PC-9 (cell line): ENCODE measurements at regions not wholly inside any gene's neighbourhood (a gene's known extent, or its start where the extent isn't known, plus 50 kb on each side); places are given as distances from the start of the nearest gene placed in this dataset.

Experiments
- BruUV-seq: library from RNA; stranded (reverse); fragments of 400-500 nt; replicated peaks from 2 replicates; lab custom pipeline; 2021; lab: Mats Ljungman, UMichigan
- CTCF ChIA-PET: fragments of 300-600 bp; sonication (Branson Sonifier 250); formaldehyde crosslinking; loops from one replicate; lab custom pipeline; 2022; ENCODE audit warnings: antibody characterized with exemption; lab: Charles Lee
- POLR2A ChIA-PET: fragments of 300-600 bp; sonication (Branson Sonifier 250); formaldehyde crosslinking; loops from one replicate; lab custom pipeline; 2022; ENCODE audit warnings: antibody characterized with exemption; ENCODE audit not compliant: unreplicated experiment; lab: Charles Lee
- DNase-seq, 2 experiments: peaks; one replicate each; pipeline versions ENCODE4 v3.0.0 to v3.0.0-alpha.2; 2015 to 2022; ENCODE audit warnings: mixed read lengths in 1 of 2
- H2AFZ ChIP-seq: fragments of 200-600 bp; sonication (generic); 2 replicates; pipeline ENCODE4 v1.8.1; 2017; ENCODE audit warnings: antibody characterized with exemption
- H3F3A ChIP-seq: fragments of 200-600 bp; sonication (generic); 2 replicates; pipeline ENCODE4 v1.8.1; 2017; ENCODE audit warnings: antibody characterized with exemption, mild to moderate bottlenecking, low read depth; ENCODE audit not compliant: insufficient read depth
- H3K27ac ChIP-seq: fragments of 200-600 bp; sonication (generic); 2 replicates; pipeline ENCODE4 v1.6.1; 2016; ENCODE audit warnings: mixed run types
- H3K27me3 ChIP-seq: fragments of 200-600 bp; sonication (generic); 2 replicates; pipeline ENCODE4 v1.6.1; 2016; ENCODE audit warnings: low read depth, mixed run types; ENCODE audit not compliant: insufficient read depth
- H3K36me3 ChIP-seq: fragments of 200-600 bp; sonication (generic); 2 replicates; pipeline ENCODE4 v1.6.1; 2016; ENCODE audit warnings: low read depth, mixed run types
- H3K4me1 ChIP-seq: fragments of 200-600 bp; sonication (generic); replicated peaks from 2 replicates; pipeline ENCODE4 v1.6.1; 2016; ENCODE audit warnings: mixed run types; ENCODE audit not compliant: insufficient read depth
- H3K4me2 ChIP-seq: fragments of 200-600 bp; sonication (generic); 2 replicates; pipeline ENCODE4 v1.6.1; 2017; ENCODE audit warnings: mixed run types
- H3K4me3 ChIP-seq: fragments of 200-600 bp; sonication (generic); 2 replicates; pipeline ENCODE4 v1.6.1; 2016; ENCODE audit warnings: mixed run types
- H3K79me2 ChIP-seq: fragments of 200-600 bp; sonication (generic); 2 replicates; pipeline ENCODE4 v1.6.1; 2017; ENCODE audit warnings: low read depth, mixed run types
- H3K9me2 ChIP-seq: fragments of 200-600 bp; sonication (generic); 2 replicates; pipeline ENCODE4 v1.8.1; 2017; ENCODE audit warnings: mild to moderate bottlenecking; ENCODE audit not compliant: insufficient read depth
- H3K9me3 ChIP-seq: fragments of 200-600 bp; sonication (generic); 2 replicates; pipeline ENCODE4 v1.8.1; 2016; ENCODE audit warnings: low read depth; ENCODE audit not compliant: insufficient read depth
- H4K20me1 ChIP-seq: fragments of 200-600 bp; sonication (generic); 2 replicates; pipeline ENCODE4 v1.8.1; 2017; ENCODE audit not compliant: insufficient read depth
- CTCF ChIP-seq: fragments of 200-600 bp; sonication (generic); conservative IDR thresholded peaks from 2 replicates; pipeline ENCODE4 v1.6.1; 2017; ENCODE audit warnings: mixed run types, antibody characterized with exemption, mild to moderate bottlenecking, moderate library complexity
- EZH2 ChIP-seq: fragments of 200-600 bp; sonication (generic); IDR thresholded peaks from 2 replicates; pipeline ENCODE4 v1.8.0; 2017; ENCODE audit warnings: antibody characterized with exemption, low read depth
- intact Hi-C: fragments of 100-400 bp; cut with micrococcal nuclease; formaldehyde crosslinking; loops from one replicate; pipeline ENCODE4 v1.10.0; 2022; ENCODE audit not compliant: unreplicated experiment

GRCh38 chr2:220154304-220154703 is 526.9 kb downstream of the SLC4A3 start:
- Histone ChIP-seq H3K9me3 (no peaks in the 10 kb centered on the region), H3K79me2 (no peaks in the 10 kb centered on the region), H3K4me2 (no peak overlapping the region), H3K4me3 (no peak overlapping the region), H2AFZ (no peak overlapping the region), H3K9me2 (no peaks in the 10 kb centered on the region), H3K36me3 (no peaks in the 10 kb centered on the region), H3K4me1 (no peaks in the 10 kb centered on the region), H3K27ac (no peak overlapping the region), H4K20me1 (no peaks in the 10 kb centered on the region), H3K27me3 (no peaks in the 10 kb centered on the region), H3F3A (no peaks in the 10 kb centered on the region)
- CTCF ChIA-PET: no interaction called here
- TF ChIP-seq CTCF (no peak; the same call in 1 of the 2 replicates), EZH2 (no peak)
- no peak for DNase-seq
- POLR2A ChIA-PET: no interaction called here
- intact Hi-C loops: no loop called here
- BruUV-seq: no TSS peak

- no TSS peak for BruUV-seq
- intact Hi-C loops: no loop called here
- H3K4me3 ChIP-seq: no peak overlapping the region
- H4K20me1 ChIP-seq: no peaks in the 10 kb centered on the region
- H3K27ac ChIP-seq: no peak overlapping the region
- H2AFZ ChIP-seq: no peak overlapping the region
- H3K79me2 ChIP-seq: no peaks in the 10 kb centered on the region
- no peaks in the 10 kb centered on the region for H3K4me1 ChIP-seq
- no peaks in the 10 kb centered on the region for H3K9me2 ChIP-seq
- no peaks in the 10 kb centered on the region for H3K27me3 ChIP-seq
- ChIA-PET POLR2A (no interaction called here), CTCF (no interaction called here)
- DNase-seq: no peak
- TF ChIP-seq EZH2: no peak
- TF ChIP-seq CTCF: no peak
- no peaks in the 10 kb centered on the region for H3K36me3 ChIP-seq
- no peaks in the 10 kb centered on the region for H3F3A ChIP-seq
- no peaks in the 10 kb centered on the region for H3K9me3 ChIP-seq
- H3K4me2 ChIP-seq: no peak overlapping the region
These were observed 529.9 kb downstream of the SLC4A3 start for GRCh38 chr2:220157312-220157711.

GRCh38 chr2:220159738-220160137 is 532.3 kb downstream of the SLC4A3 start:
- H3K79me2 ChIP-seq: no peaks in the 10 kb centered on the region
- no peaks in the 10 kb centered on the region for H3K27me3 ChIP-seq
- H4K20me1 ChIP-seq: no peaks in the 10 kb centered on the region
- H3K27ac ChIP-seq: no peak overlapping the region
- no peak overlapping the region for H3K4me2 ChIP-seq
- POLR2A ChIA-PET: no interaction called here
- no peaks in the 10 kb centered on the region for H3K4me1 ChIP-seq
- intact Hi-C loops: no loop called here
- no peaks in the 10 kb centered on the region for H3K36me3 ChIP-seq
- CTCF ChIA-PET: no interaction called here
- TF ChIP-seq CTCF (no peak), EZH2 (no peak)
- H2AFZ ChIP-seq: no peak overlapping the region
- no peaks in the 10 kb centered on the region for H3F3A ChIP-seq
- no TSS peak for BruUV-seq
- no peak overlapping the region for H3K4me3 ChIP-seq
- no peaks in the 10 kb centered on the region for H3K9me2 ChIP-seq
- no peak for DNase-seq
- H3K9me3 ChIP-seq: no peaks in the 10 kb centered on the region
